ENCODE measurements at regions not wholly inside any gene's neighbourhood (a gene's known extent, or its start where the extent isn't known, plus 50 kb on each side); places are given as distances from the start of the nearest gene placed in this dataset.

DNA sequence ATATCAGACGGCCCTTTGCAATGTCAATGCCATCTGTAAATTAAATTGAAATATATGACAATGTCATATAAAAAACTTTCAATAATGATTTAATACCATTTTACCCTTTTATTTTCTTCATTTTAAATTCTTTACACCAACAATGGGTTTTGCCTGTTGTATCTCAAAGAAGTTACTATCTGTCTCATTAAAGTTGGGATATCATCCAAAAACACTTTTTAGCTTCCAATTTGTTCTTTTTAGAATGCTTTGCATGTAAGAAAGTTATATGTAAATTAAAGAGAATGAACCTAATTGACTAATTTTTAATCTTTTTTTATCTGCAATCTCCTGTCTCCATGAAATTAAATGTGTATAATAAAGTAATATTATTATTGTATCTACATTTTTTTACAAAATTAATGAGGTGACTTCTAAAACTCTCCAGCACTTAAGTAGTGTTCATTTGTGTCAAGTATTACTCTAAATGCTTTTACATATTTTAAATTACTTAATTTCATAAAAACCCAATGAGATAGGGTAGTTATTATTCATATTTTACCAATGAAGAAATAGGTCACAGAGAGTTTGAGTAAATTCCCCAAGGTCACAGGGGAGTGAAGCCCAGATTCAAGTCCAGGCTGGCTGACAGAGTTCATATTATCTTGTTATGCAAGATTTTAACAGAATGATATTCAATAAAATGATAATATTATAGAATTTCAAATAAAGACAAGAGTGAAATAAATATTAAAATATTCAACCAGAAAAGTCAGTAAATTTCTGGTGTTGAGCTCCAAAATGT lies 673.0 kb upstream of the FLRT2 start:
- Histone ChIP-seq H3K9ac (replicated peaks; ENCODE audit: extremely low read depth, insufficient read depth, low read length) (no peak overlapping the region), H3K4me2 (ENCODE audit: insufficient read depth, low read length) (no peak overlapping the region), H2AFZ (ENCODE audit: low read depth, low read length) (no peak overlapping the region), H4K20me1 (replicated peaks; ENCODE audit: control insufficient read depth, extremely low read depth, insufficient read depth, low read length) (no peaks in the 10 kb centered on the region), H3K9me1 (replicated peaks; ENCODE audit: control insufficient read depth, extremely low read depth, insufficient read depth, low read length) (no peaks in the 10 kb centered on the region), H3K4me1 (ENCODE audit: control insufficient read depth, extremely low read depth, insufficient read depth, low read length) (no peaks in the 10 kb centered on the region), H3K27me3 (ENCODE audit: control insufficient read depth in 2 of 2, insufficient read depth in 2 of 2, low read length in 2 of 2) (no peaks in the 10 kb centered on the region), H3K4me3 (replicated peaks in 1 of 3; ENCODE audit: insufficient read depth in 1 of 3, low read depth in 1 of 3, low read length in 3 of 3) (no peak overlapping the region), H3K36me3 (ENCODE audit: control insufficient read depth in 2 of 2, extremely low read depth in 1 of 2, insufficient read depth in 2 of 2, low read length in 2 of 2) (no peaks in the 10 kb centered on the region), H3K27ac (ENCODE audit: insufficient read depth, low read depth, low read length) (no peak overlapping the region), H3K9me3 (replicated peaks; ENCODE audit: control insufficient read depth, insufficient read depth, low read length) (no peaks in the 10 kb centered on the region), H3K79me2 (ENCODE audit: control insufficient read depth, insufficient read depth, low read length) (no peaks in the 10 kb centered on the region)
- ChIA-PET CTCF (no interaction called here), POLR2A (no interaction called here)
- dilution Hi-C loops (cut with MboI; ENCODE audit: extremely low pct_ligation_motif_present, low sequenced_read_pairs) (no loop called here), intact Hi-C loops (cut with micrococcal nuclease) (no loop called here)
- no TSS peak for BruUV-seq (replicated peaks)
- FAIRE-seq, result no peak
- TF ChIP-seq POLR2A (IDR thresholded peaks at IDR 0.05; ENCODE audit: low read depth, low read length) (no peak), EZH2 (IDR thresholded peaks at IDR 0.05; ENCODE audit: borderline replicate concordance, low read depth, low read length, severe bottlenecking) (no peak), POLR2AphosphoS5 (IDR thresholded peaks at IDR 0.05; ENCODE audit: insufficient read depth, low read depth, low read length) (no peak), GATA2 (IDR thresholded peaks at IDR 0.05; ENCODE audit: insufficient read depth, insufficient read length, low read depth, low read length) (no peak), FOS (IDR thresholded peaks at IDR 0.05; ENCODE audit: borderline replicate concordance, insufficient read depth, low read length) (no peak), JUN (IDR thresholded peaks at IDR 0.05; ENCODE audit: borderline replicate concordance, insufficient read depth, insufficient read length, low read depth) (no peak), MYC (IDR thresholded peaks at IDR 0.05; ENCODE audit: low read depth, low read length) (no peak)
- TF ChIP-seq, protein P1, sequence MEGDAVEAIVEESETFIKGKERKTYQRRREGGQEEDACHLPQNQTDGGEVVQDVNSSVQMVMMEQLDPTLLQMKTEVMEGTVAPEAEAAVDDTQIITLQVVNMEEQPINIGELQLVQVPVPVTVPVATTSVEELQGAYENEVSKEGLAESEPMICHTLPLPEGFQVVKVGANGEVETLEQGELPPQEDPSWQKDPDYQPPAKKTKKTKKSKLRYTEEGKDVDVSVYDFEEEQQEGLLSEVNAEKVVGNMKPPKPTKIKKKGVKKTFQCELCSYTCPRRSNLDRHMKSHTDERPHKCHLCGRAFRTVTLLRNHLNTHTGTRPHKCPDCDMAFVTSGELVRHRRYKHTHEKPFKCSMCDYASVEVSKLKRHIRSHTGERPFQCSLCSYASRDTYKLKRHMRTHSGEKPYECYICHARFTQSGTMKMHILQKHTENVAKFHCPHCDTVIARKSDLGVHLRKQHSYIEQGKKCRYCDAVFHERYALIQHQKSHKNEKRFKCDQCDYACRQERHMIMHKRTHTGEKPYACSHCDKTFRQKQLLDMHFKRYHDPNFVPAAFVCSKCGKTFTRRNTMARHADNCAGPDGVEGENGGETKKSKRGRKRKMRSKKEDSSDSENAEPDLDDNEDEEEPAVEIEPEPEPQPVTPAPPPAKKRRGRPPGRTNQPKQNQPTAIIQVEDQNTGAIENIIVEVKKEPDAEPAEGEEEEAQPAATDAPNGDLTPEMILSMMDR (IDR thresholded peaks at IDR 0.05; ENCODE audit: extremely low read depth in 1 of 2, insufficient read depth in 1 of 2, low read depth in 1 of 2, low read length in 2 of 2), result no peak
- TF ChIP-seq, protein P2, sequence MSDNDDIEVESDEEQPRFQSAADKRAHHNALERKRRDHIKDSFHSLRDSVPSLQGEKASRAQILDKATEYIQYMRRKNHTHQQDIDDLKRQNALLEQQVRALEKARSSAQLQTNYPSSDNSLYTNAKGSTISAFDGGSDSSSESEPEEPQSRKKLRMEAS (IDR thresholded peaks at IDR 0.05; ENCODE audit: insufficient read depth, insufficient read length), result no peak
- DNase-seq (ENCODE audit: low read depth, low spot score), result no peak
